ENCODE measurements at regions not wholly inside any gene's neighbourhood (a gene's known extent, or its start where the extent isn't known, plus 50 kb on each side); places are given as distances from the start of the nearest gene placed in this dataset.

DNA sequence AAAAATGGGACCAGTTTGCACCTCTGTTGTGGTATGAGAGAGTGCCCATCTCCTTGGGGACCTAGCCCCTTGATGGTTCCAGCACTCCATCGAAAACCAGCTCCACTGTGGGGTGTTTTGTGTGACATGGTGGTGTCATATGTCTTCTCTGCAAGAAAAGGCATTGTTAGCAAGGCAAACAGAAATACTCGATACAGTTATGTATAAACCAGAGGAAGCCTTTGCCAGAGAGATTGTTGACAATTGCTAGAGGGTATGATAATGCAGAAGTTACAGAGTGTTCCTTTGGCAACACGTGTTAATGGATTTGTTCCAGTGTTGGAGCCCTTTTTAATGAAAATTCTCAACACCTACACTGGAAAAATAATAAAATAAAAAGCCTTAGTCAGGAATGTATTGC lies 270.4 kb upstream of the DMRT1 start:
- CTCF ChIA-PET, result no interaction called here
- H3K9ac ChIP-seq, result no peak overlapping the region
- no peak overlapping the region for H3K4me2 ChIP-seq
- no peak overlapping the region for H3K27ac ChIP-seq (ENCODE audit: low read depth in 2 of 2, low read length in 1 of 2)
- no peaks in the 10 kb centered on the region for H3K4me1 ChIP-seq (ENCODE audit: control insufficient read depth in 1 of 2, insufficient read depth in 2 of 2, low read depth in 1 of 2, low read length in 1 of 2)
- WGBS (ENCODE audit: low lambda C conversion rate), result 3% methylated on average over 3 of the region's 3 CpGs
- POLR2A ChIA-PET, result no interaction called here
- DNase-seq, result no peak
- no peaks in the 10 kb centered on the region for H3K9me3 ChIP-seq
- TF ChIP-seq GATA2 (CRISPR knock-in tag; IDR thresholded peaks at IDR 0.05) (no peak), GABPA (IDR thresholded peaks at IDR 0.05; ENCODE audit: low read depth) (no peak), FOSL2 (IDR thresholded peaks at IDR 0.05; ENCODE audit: borderline replicate concordance, low read depth) (no peak)
- TF ChIP-seq, protein P1, sequence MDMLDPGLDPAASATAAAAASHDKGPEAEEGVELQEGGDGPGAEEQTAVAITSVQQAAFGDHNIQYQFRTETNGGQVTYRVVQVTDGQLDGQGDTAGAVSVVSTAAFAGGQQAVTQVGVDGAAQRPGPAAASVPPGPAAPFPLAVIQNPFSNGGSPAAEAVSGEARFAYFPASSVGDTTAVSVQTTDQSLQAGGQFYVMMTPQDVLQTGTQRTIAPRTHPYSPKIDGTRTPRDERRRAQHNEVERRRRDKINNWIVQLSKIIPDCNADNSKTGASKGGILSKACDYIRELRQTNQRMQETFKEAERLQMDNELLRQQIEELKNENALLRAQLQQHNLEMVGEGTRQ (IDR thresholded peaks at IDR 0.05; ENCODE audit: borderline replicate concordance, low read depth, low read length), result no peak
- no peaks in the 10 kb centered on the region for H3K79me2 ChIP-seq (ENCODE audit: insufficient read depth)
- no peak overlapping the region for H2AFZ ChIP-seq (ENCODE audit: low read depth)
- H3K27me3 ChIP-seq (ENCODE audit: insufficient read depth), result peaks cover 21% of the 10 kb centered on the region; the same call in 1 of the 2 replicates
- no peak overlapping the region for H3K4me3 ChIP-seq (ENCODE audit: low read depth in 2 of 2, low read length in 1 of 2)
- no peaks in the 10 kb centered on the region for H3F3A ChIP-seq (replicated peaks; ENCODE audit: insufficient read depth)
- no peaks in the 10 kb centered on the region for H3K9me2 ChIP-seq
- no peaks in the 10 kb centered on the region for H4K20me1 ChIP-seq (ENCODE audit: insufficient read depth)
- H3K36me3 ChIP-seq (replicated peaks in 1 of 2; ENCODE audit: control insufficient read depth in 1 of 2, insufficient read depth in 2 of 2, low read length in 1 of 2), result no peaks in the 10 kb centered on the region

DNA sequence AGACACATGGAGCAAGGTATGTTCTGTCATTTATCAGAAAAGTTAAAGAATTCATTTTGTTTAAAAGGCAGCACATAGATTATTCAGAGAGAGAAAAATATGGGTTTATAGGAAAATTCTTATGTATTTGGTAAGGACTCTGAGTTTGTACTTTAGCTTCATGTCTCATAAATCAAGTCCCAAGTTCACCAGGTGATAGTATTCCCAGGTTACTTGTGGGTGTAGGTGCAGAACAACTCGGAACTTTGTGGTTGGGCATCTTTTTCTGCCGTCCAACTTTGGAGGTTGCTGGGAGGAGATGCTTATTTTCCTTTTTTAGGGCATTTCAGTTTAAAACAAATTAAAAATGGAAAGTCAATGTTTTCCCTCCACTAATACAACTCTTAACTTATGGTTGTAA lies 269.8 kb upstream of the DMRT1 start:
- ChIA-PET POLR2A (no interaction called here), CTCF (no interaction called here)
- TF ChIP-seq POLR2AphosphoS5 (IDR thresholded peaks at IDR 0.05; ENCODE audit: low read depth, low read length) (no peak), NFIC (IDR thresholded peaks at IDR 0.05; ENCODE audit: borderline replicate concordance) (no peak), YY1 (IDR thresholded peaks at IDR 0.05; ENCODE audit: low read depth) (no peak), MEF2A (IDR thresholded peaks at IDR 0.05; ENCODE audit: borderline replicate concordance, low read depth) (no peak), NRF1 (IDR thresholded peaks at IDR 0.05; ENCODE audit: low read depth, low read length) (no peak), SMC3 (IDR thresholded peaks at IDR 0.05; ENCODE audit: low read depth, low read length) (no peak), RXRA (IDR thresholded peaks at IDR 0.05; ENCODE audit: borderline replicate concordance, low read depth) (no peak), EZH2phosphoT487 (IDR thresholded peaks at IDR 0.05; ENCODE audit: borderline replicate concordance, low read depth) (no peak), SIN3A (IDR thresholded peaks at IDR 0.05; ENCODE audit: borderline replicate concordance, low read depth, low read length) (no peak)
- TF ChIP-seq, protein P2, sequence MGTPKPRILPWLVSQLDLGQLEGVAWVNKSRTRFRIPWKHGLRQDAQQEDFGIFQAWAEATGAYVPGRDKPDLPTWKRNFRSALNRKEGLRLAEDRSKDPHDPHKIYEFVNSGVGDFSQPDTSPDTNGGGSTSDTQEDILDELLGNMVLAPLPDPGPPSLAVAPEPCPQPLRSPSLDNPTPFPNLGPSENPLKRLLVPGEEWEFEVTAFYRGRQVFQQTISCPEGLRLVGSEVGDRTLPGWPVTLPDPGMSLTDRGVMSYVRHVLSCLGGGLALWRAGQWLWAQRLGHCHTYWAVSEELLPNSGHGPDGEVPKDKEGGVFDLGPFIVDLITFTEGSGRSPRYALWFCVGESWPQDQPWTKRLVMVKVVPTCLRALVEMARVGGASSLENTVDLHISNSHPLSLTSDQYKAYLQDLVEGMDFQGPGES (IDR thresholded peaks at IDR 0.05; ENCODE audit: low read depth, low read length), result no peak
- TF ChIP-seq, protein P3, sequence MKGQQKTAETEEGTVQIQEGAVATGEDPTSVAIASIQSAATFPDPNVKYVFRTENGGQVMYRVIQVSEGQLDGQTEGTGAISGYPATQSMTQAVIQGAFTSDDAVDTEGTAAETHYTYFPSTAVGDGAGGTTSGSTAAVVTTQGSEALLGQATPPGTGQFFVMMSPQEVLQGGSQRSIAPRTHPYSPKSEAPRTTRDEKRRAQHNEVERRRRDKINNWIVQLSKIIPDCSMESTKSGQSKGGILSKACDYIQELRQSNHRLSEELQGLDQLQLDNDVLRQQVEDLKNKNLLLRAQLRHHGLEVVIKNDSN (IDR thresholded peaks at IDR 0.05; ENCODE audit: borderline replicate concordance, low read depth), result no peak
- TF ChIP-seq, protein P4, sequence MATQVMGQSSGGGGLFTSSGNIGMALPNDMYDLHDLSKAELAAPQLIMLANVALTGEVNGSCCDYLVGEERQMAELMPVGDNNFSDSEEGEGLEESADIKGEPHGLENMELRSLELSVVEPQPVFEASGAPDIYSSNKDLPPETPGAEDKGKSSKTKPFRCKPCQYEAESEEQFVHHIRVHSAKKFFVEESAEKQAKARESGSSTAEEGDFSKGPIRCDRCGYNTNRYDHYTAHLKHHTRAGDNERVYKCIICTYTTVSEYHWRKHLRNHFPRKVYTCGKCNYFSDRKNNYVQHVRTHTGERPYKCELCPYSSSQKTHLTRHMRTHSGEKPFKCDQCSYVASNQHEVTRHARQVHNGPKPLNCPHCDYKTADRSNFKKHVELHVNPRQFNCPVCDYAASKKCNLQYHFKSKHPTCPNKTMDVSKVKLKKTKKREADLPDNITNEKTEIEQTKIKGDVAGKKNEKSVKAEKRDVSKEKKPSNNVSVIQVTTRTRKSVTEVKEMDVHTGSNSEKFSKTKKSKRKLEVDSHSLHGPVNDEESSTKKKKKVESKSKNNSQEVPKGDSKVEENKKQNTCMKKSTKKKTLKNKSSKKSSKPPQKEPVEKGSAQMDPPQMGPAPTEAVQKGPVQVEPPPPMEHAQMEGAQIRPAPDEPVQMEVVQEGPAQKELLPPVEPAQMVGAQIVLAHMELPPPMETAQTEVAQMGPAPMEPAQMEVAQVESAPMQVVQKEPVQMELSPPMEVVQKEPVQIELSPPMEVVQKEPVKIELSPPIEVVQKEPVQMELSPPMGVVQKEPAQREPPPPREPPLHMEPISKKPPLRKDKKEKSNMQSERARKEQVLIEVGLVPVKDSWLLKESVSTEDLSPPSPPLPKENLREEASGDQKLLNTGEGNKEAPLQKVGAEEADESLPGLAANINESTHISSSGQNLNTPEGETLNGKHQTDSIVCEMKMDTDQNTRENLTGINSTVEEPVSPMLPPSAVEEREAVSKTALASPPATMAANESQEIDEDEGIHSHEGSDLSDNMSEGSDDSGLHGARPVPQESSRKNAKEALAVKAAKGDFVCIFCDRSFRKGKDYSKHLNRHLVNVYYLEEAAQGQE (IDR thresholded peaks at IDR 0.05; ENCODE audit: low read depth, low read length), result no peak
- H3F3A ChIP-seq (replicated peaks; ENCODE audit: insufficient read depth), result no peaks in the 10 kb centered on the region
- no peak for DNase-seq
- WGBS (ENCODE audit: low lambda C conversion rate), result 31% methylated on average over 2 of the region's 2 CpGs
- no peaks in the 10 kb centered on the region for H3K9me3 ChIP-seq
- no peak overlapping the region for H3K9ac ChIP-seq
- no peak overlapping the region for H3K4me2 ChIP-seq
- no peak overlapping the region for H3K27ac ChIP-seq (ENCODE audit: low read depth in 2 of 2, low read length in 1 of 2)
- no peaks in the 10 kb centered on the region for H3K9me2 ChIP-seq
- H3K4me1 ChIP-seq (ENCODE audit: control insufficient read depth in 1 of 2, insufficient read depth in 2 of 2, low read depth in 1 of 2, low read length in 1 of 2), result no peaks in the 10 kb centered on the region
- H3K27me3 ChIP-seq (ENCODE audit: insufficient read depth), result peaks cover 20% of the 10 kb centered on the region; the same call in 1 of the 2 replicates
- no peak overlapping the region for H2AFZ ChIP-seq (ENCODE audit: low read depth)
- no peak overlapping the region for H3K4me3 ChIP-seq (ENCODE audit: low read depth in 2 of 2, low read length in 1 of 2)
- H4K20me1 ChIP-seq (ENCODE audit: insufficient read depth), result no peaks in the 10 kb centered on the region
- no peaks in the 10 kb centered on the region for H3K79me2 ChIP-seq (ENCODE audit: insufficient read depth)
- H3K36me3 ChIP-seq (replicated peaks in 1 of 2; ENCODE audit: control insufficient read depth in 1 of 2, insufficient read depth in 2 of 2, low read length in 1 of 2), result no peaks in the 10 kb centered on the region

All from SK-N-SH (cell line).